ENCODE measurements at regions not wholly inside any gene's neighbourhood (a gene's known extent, or its start where the extent isn't known, plus 50 kb on each side); places are given as distances from the start of the nearest gene placed in this dataset.

DNA sequence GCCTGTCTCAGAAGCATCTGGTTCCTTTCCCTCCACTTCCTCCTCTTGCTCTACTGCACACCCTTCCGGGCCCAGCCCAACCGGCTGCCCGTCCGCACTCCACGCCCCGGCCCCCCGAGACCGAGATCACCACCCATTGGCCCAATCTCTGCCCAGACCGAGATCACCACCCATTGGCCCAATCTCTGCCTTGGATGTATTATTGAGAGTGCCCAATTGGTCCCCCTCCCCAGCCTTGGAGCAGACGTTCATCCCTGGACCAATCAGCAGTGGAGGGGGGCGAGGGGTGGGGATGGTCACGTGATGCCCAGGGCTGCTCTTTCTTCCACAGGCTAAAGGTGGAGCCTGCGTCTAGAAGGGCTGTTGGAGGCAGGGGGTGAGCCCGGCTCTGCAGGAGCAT lies 75.6 kb upstream of the TMEM132C start:
- intact Hi-C loops (cut with DNase I), result no loop called here
- ATAC-seq (no peak), DNase-seq (no peak)
- no peaks in the 10 kb centered on the region for H3K4me1 ChIP-seq
- H3K27ac ChIP-seq, result no peak overlapping the region
- no peak overlapping the region for H3K4me3 ChIP-seq
- peaks cover 0 to 21% (median 0%) of the 10 kb centered on the region in 9 donors for H3K27me3 ChIP-seq
- H3K36me3 ChIP-seq, result no peaks in the 10 kb centered on the region
- no peaks in the 10 kb centered on the region for H3K9me3 ChIP-seq
- TF ChIP-seq, protein P1, sequence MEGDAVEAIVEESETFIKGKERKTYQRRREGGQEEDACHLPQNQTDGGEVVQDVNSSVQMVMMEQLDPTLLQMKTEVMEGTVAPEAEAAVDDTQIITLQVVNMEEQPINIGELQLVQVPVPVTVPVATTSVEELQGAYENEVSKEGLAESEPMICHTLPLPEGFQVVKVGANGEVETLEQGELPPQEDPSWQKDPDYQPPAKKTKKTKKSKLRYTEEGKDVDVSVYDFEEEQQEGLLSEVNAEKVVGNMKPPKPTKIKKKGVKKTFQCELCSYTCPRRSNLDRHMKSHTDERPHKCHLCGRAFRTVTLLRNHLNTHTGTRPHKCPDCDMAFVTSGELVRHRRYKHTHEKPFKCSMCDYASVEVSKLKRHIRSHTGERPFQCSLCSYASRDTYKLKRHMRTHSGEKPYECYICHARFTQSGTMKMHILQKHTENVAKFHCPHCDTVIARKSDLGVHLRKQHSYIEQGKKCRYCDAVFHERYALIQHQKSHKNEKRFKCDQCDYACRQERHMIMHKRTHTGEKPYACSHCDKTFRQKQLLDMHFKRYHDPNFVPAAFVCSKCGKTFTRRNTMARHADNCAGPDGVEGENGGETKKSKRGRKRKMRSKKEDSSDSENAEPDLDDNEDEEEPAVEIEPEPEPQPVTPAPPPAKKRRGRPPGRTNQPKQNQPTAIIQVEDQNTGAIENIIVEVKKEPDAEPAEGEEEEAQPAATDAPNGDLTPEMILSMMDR (IDR thresholded peaks at IDR 0.05), result no peak
- no peak for TF ChIP-seq POLR2A (IDR thresholded peaks at IDR 0.05)
- 75 to 81% (median 77%) methylated on average over 12 to 14 of the region's 14 CpGs for WGBS, 4 donors

DNA sequence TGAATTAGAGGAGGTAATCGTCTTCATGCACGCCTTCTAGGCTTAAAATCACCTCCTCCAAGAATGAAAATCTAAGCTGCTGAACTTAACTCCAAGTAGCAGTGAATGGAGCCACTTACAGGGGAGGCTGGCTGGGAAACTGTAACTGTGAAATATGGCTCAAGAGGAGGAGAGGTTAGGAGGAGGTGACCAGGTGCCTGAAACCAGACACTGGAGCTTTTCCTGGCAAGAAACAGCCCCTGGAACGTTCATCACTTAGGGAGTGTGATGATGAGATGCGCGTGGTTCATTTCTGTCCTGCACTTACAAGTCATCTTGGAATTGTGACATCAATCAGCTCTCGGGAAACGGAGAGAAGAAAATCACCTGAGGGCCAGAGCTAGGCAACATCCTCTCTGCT lies 62.3 kb upstream of the TMEM132C start:
- no peak for DNase-seq
- no peaks in the 10 kb centered on the region for H3K4me1 ChIP-seq
- no peak for TF ChIP-seq POLR2A (IDR thresholded peaks at IDR 0.05)
- TF ChIP-seq, protein P1 (IDR thresholded peaks at IDR 0.05), result no peak
- 66 to 71% (median 69%) methylated on average over 7 of the region's 7 CpGs for WGBS, 4 donors
- H3K4me3 ChIP-seq, result no peak overlapping the region
- H3K27ac ChIP-seq, result no peak overlapping the region
- no peak for ATAC-seq
- no peaks in the 10 kb centered on the region for H3K36me3 ChIP-seq
- H3K9me3 ChIP-seq, result peaks cover 0 to 20% (median 8%) of the 10 kb centered on the region in 12 donors
- intact Hi-C loops (cut with DNase I), result no loop called here
- H3K27me3 ChIP-seq, result no peaks in the 10 kb centered on the region

DNA sequence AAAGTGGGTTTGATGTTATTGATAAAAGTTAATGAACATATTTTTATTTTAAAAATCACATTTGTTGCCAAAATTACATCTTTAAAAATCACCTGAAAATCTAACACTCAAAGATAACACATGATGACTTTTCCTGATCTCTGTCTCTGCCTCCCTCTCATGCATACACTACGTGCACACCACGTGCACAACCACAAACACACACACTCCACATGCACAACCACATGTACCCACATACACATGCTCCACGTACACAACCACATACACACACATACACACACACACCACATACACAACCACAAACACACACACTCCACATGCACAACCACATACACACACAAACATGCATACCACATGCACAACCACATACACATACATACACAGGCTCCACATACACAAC lies 61.8 kb upstream of the TMEM132C start:
- TF ChIP-seq POLR2A (IDR thresholded peaks at IDR 0.05), result no peak
- TF ChIP-seq, protein P1 (IDR thresholded peaks at IDR 0.05), result no peak
- no peaks in the 10 kb centered on the region for H3K27me3 ChIP-seq
- H3K4me3 ChIP-seq, result no peak overlapping the region
- no peak overlapping the region for H3K27ac ChIP-seq
- ATAC-seq (no peak), DNase-seq (no peak)
- H3K4me1 ChIP-seq, result no peaks in the 10 kb centered on the region
- intact Hi-C loops (cut with DNase I), result no loop called here
- H3K9me3 ChIP-seq, result peaks cover 0 to 20% (median 8%) of the 10 kb centered on the region in 12 donors
- 76 to 89% (median 83%) methylated on average over 3 of the region's 3 CpGs for WGBS, 4 donors
- no peaks in the 10 kb centered on the region for H3K36me3 ChIP-seq

DNA sequence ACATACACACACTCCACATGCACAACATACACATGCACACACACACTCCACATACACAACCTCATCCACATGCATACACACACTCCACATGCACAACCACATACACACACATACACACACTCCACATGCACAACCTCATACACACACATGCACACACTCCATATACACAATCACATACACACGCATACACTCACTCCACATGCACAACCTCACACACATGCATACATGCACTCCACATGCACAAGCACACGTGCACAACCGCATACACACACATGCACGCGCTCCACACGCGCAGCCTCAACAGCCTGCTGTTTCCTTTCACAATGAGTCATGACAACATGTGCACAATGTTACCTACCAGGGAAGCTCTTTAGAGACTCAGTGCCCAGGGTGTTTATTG lies 61.2 kb upstream of the TMEM132C start:
- intact Hi-C loops (cut with DNase I), result no loop called here
- H3K27ac ChIP-seq, result no peak overlapping the region
- H3K4me3 ChIP-seq, result no peak overlapping the region
- H3K27me3 ChIP-seq, result no peaks in the 10 kb centered on the region
- no peaks in the 10 kb centered on the region for H3K4me1 ChIP-seq
- TF ChIP-seq, protein P1 (IDR thresholded peaks at IDR 0.05), result no peak
- TF ChIP-seq POLR2A (IDR thresholded peaks at IDR 0.05), result no peak
- H3K36me3 ChIP-seq, result no peaks in the 10 kb centered on the region
- WGBS, 4 donors, result 80 to 96% (median 89%) methylated on average over 7 of the region's 7 CpGs
- H3K9me3 ChIP-seq, result peaks cover 0 to 23% (median 8%) of the 10 kb centered on the region in 12 donors
- ATAC-seq (peak in 1 of 4 donors; percentile 38), DNase-seq (no peak)

Measured in heart left ventricle (tissue), 16 donors.